NCI-H128 (cell line): ENCODE measurements at regions not wholly inside any gene's neighbourhood (a gene's known extent, or its start where the extent isn't known, plus 50 kb on each side); places are given as distances from the start of the nearest gene placed in this dataset.

Experiments used
- DNase-seq: peaks from one replicate; lab custom pipeline; 2025; ENCODE audit not compliant: unreplicated experiment; lab: John Stamatoyannopoulos, UW

DNA sequence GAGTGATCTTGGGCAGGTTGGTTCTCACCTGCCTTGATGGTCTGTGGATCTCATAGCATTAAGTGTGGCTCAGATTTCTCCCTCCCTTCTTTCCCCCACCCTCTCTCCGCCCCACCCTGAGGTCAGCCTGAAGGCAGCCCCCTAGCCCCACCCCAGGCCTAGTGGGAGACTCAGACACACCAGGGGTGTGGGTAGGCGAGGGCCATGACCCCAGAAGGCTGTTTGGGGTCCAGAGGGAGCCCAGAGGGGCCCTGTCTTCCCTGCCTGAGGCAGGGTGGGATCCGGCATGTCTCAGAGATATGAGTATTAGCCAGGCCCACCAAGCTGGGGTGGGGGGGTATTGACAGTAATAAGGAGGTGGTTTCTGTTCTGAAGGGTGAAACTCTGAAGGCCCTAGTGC lies 160.5 kb downstream of the GLI2 start:
- DNase-seq, result no peak

DNA sequence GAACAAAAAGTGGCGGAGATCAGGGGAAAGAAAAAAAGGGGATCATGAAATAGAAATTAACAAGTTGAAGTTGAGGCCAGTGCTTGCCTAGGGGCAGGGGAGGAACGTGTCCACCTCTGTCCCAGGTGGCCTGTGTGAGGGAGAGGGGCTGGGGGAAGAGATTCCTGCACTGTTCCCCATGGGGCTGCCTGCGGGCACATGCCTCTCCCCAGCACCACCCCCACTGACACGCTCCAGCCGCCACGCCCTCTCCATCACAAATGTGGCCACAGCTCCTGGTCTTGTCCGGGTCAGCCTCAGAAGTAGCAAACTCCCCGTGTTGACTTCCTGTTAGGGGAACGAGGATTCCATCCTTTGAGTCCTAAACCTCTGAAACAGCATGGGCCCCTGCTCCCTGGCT lies 161.2 kb downstream of the GLI2 start:
- DNase-seq, result no peak

DNA sequence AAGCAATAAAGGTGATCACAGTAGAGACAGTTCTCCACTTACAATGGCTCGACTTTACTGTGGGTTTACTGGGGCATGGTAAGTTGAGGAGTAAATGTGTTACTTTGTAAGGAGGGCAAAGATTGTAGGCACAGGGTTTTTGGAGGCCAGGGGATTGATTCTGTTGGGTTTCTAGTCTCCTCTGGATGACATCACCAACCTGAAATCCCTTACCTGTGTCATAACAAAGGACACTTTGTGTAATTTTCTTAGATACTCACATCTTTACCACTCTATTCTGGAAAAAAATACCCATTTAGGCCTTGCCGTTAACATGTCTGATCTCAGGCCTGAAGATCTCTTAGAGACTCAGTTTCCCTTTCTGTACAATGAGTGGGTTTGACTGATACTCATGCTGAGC lies 161.7 kb downstream of the GLI2 start:
- no peak for DNase-seq

DNA sequence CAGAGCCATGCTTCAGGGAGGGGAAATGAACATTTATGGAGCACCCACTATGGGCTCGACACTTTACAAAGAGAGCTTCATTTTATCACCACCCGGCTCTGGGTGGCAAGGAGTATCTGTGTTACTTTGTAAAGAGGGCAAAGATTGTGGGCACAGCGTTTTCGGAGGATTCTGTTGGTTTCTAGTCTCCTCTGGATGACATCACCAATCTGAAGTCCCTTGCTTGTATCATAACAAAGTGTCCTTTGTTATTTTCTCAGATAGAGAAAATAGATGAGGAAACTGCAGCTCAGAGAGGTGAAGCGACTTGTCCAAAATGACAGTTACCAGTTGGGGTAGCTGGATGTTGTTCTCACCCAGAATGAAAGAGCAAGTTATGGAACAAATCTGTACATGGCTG lies 162.8 kb downstream of the GLI2 start:
- DNase-seq, result no peak

DNA sequence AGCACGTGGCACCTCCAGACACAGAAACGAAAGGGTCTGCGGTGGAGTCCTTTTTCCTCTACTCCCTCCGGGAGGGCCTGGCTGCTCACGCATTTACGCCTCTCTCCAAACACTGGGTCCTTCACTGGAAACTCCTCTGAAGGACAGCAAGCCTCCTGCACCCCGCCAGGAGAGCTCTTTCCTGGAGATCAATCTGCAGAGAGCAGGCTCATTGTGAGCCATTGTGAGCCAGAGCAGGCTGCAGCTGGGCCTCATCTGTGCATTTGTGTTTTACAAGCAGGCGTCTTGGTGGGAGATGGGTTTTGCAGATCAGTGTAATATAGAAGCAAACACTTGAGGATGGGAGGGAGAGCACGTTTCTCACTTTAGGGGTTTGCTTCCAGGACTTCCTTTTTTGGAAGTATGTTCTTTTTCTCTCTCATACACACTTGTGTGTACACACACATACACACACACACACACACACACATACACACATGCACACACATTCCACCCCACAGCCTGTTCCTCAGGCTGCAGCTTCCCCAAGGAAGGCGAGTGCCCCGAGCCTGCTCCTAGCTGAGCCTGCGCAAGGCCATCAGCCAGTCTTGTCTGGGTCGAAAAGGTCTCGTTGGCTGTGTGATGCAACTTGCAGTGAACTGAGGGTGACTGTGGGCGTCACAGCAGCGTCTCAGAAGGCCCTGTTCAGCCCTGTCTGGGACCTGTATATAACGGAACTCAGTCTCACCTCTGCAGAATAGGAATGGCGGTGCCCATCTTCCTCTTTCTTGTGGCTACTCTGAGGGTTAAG lies 163.5 kb downstream of the GLI2 start:
- DNase-seq, result no peak

DNA sequence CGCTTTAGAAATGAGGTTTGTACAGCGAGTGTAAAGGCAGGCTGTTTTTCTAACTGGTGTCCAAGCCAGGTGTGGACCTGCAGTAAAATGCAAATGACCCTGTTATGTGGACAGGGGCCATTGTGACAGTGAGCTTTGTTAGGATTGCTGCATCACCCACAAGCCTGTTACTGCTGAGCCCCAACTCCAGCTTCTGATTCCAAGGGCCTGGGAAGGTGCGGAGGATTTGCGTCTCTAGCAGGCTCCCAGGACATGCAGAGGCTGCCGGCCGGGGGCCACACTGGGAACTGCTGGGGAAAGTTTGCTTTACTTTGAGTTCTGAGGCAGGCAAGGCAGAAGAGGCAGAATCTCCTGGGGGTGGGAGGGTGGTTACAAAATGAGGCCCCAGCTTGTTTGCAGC lies 164.1 kb downstream of the GLI2 start:
- DNase-seq, result no peak

DNA sequence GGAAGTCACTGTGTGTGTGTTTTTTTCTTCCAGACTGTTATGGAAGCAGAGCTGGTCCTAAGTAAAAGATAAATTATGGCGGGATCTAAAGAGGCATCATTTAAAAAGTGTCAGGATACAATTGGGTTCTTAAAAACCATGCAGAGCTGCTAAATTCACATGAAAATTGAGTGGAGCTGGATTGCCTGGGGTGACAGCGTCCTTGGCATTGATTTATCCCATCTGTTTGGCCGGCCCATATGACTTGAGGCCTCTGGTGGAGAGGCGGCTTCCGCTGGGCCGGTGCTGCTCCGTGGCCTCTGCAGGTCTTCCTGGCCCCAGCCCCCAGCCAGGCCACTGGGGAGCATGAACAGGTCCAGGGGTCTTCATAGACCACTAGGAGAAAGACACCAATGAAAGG lies 165.5 kb downstream of the GLI2 start:
- no peak for DNase-seq

DNA sequence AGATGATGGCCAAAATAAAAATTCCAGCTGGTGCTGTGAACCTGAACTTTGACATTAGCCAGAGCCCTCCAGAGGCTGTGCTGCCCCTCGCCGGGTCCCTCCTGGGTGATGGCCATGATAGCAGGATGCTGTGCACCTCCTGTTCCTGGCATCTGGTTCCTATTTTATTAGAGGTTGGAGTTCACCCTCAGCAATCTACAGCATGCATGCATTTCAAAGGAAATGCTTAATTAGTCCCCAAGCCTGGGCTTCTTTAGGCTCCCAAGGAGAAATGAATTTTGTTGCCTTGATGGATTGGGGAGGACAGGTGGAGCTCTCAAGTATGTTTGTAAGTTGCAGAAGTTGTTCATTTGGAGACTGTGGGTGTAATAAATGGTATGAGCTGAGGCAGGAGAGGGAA lies 166.9 kb downstream of the GLI2 start:
- DNase-seq, result no peak

DNA sequence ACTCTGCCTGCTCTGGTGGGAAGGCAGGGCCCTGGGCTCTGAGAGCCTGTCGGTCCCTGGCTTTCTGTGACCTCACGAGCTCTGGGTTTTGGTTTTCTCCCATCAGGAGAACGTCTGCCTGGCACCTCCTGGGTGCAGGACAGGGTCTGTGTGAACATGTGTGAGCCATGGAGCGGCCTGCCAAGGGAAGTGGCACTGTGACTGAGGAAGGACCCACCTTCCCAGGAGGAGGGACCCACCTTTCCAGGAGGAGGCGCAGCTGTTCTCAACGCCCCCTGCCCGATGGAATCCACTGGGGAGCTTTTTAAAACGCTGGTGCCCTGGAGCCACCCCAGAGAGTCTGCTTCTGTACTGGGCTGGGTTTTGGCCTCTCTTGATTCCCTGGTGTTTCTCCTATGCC lies 168.7 kb downstream of the GLI2 start:
- no peak for DNase-seq

DNA sequence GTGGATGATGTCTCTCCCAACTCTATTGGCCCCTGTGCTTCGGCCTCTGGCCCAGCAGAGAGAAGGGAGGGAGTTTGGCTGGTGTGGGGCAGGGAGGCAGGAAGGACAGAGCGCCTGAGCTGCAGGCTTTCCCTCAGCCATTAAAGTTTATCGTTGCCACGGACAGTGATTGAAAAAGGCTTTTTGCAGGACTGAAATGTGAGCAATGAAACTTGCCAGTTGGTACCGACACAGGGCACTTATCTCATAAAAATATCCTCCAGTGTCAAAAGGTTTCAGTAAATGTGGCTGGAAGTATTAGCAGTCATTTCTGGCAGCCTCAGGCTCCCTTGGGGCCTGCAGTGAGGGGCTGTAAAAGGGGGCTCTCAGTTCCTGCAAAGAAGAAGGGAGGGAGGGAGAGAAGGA lies 169.2 kb downstream of the GLI2 start:
- no peak for DNase-seq

DNA sequence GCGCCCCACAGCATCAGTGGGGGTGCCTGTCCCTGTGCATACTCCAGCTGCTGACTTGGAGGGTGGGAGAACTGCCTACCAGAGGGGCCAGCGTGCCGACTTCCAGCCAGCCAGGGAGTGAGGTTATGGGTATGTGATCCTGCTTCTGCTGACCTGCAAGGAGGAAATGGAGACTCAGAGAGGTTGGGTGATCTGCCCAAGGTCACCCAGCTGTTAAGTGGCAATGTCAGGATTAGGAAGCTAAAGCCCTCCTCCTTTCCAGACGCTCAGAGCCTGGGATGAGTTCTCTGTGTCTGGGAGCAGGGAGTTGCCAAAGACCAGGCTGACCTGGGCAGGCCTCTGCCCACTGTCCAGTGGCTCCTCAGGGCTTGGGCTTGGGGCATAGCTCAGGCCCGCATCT lies 169.6 kb downstream of the GLI2 start:
- no peak for DNase-seq

DNA sequence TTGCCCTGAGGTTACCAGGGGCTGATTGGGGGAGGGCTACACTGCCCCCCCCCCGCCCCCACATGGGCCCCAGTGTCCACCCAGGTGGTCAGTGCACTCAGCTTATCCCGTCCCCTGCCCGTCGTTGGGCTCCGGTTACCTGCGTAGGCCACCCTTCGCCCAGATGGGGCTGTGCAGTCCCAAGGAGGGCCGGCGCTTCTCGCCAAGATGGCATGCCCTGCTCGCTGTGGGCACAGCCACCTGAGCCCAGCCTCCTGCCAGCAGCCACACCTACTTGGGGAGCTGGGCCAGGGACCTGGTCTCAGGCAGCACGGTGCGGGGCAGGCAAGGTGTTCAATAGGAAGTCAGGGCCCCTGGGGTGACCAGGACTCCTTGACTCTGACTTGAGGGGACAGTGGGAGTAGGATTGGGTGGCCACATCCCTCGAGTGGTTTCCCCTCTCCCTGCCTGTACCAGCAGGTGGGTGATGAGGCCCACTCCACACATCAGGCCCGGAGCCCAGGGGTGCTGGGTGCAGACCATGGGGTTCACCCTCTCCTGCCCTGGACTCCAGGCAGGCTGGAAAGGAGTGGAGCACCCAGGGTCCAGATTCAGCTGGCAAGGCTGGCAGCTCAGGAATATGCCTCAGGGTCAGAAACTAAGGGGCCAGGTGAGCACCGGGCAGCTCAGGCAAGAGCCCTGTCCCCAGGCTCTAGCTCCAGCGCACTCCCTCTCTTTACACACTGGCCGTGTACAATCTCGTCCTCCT lies 170.3 kb downstream of the GLI2 start:
- no peak for DNase-seq

DNA sequence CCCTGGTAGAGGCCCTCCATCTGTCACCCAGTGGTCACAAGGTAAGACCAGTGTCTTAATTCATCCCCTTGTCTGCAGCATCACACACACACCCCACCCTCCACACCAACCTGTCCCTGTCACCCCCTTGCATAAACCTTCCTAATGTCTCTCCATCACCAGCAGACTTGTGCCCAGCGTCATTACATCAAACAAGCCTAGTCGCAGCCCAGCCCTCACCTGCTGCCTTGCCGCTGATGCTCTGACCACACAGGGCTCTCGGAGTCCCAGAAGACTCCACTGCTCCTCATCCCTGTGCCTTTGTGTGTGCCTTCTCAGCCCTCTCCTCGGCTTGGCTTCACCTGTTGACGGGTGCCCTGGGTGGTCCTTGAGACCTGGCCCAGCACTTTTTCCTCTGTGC lies 171.2 kb downstream of the GLI2 start:
- DNase-seq, result no peak

DNA sequence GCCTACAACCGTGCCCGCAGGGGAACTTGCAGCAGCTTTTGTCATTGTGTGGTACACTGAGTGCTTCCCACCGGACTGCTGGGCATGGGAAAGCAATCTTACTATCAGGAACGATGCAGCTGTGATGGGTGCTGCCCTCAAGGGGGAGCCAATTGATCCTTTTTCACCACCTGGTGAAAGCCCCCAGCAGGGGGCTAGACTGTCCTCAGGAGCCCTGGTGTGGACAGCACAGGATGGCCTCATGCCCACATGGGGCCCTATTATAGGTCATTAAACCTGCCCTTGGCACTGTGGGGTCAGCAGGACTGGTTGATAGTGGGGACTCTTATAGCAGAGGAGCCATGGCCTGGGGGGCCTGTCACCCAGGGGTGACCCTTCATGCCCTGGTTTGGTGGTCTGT lies 172.2 kb downstream of the GLI2 start:
- no peak for DNase-seq

DNA sequence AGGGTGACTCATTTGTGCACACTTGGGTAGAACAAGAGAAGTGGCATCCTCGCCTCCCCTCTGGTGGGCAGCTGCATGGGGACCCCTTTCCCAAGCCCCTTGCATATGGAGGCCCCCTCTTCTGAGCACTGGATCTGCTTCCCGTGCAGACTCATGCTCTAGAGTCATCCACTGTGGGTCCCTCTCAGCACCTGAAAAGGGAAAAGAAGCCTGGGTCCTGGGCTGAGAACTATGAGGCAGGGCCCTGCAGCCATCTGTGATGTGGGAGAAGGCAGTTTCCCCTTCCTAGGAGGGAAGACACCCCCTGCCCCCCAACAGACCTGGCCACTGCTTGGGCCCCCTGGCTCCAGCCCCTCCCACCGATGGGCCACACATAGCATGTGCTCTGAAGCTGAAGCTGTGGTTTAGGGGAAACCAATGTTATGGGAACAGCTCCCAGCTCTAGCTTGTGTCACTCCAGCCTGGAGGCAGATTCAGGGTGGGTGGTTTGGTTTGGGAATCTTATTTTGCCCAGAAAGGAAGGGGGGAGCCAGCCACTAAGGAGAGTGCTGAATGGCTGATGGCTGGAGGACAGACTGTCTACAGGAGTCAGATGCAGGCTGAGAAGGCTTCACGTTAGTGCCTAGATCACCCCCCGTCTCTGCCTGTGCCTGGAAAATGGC lies 172.8 kb downstream of the GLI2 start:
- no peak for DNase-seq

DNA sequence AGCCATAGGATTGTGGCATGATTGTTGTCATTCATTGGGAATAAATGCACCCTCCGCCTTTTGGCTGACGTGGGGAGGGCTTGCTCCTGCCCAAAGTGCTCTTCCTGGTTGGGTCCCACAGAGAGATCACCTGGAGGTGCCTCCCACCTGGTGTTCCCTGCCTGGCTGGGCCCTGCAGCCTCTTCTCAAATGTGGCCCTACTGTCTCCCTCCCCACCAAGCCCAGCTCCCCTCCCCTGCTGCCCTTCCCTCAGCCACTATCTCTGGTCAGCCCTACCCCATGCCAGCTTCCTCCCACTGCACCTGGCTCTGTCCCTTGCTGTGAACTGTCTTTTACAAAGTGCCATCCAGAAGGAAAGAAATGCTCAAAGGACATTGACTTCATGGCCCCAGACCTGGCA lies 173.4 kb downstream of the GLI2 start:
- DNase-seq, result no peak

DNA sequence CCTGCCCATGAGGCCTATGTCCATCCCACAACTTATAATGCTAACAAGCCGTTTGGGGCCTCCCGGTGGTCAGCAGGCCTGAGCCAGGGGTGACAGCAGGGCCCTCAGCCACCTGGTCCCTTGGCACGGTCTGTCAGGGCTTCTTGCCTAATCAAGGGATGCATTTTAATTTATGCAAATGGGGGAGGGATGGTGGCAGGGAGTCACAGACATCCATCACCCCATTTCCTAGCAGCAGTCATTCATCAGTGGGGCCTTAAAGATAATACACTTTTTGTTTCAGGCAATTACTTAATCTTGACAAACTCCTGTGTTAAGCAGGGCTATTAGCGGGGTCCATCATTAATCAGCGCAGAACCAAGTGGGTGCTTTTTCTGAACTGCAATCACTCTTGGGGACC lies 174.5 kb downstream of the GLI2 start:
- no peak for DNase-seq

DNA sequence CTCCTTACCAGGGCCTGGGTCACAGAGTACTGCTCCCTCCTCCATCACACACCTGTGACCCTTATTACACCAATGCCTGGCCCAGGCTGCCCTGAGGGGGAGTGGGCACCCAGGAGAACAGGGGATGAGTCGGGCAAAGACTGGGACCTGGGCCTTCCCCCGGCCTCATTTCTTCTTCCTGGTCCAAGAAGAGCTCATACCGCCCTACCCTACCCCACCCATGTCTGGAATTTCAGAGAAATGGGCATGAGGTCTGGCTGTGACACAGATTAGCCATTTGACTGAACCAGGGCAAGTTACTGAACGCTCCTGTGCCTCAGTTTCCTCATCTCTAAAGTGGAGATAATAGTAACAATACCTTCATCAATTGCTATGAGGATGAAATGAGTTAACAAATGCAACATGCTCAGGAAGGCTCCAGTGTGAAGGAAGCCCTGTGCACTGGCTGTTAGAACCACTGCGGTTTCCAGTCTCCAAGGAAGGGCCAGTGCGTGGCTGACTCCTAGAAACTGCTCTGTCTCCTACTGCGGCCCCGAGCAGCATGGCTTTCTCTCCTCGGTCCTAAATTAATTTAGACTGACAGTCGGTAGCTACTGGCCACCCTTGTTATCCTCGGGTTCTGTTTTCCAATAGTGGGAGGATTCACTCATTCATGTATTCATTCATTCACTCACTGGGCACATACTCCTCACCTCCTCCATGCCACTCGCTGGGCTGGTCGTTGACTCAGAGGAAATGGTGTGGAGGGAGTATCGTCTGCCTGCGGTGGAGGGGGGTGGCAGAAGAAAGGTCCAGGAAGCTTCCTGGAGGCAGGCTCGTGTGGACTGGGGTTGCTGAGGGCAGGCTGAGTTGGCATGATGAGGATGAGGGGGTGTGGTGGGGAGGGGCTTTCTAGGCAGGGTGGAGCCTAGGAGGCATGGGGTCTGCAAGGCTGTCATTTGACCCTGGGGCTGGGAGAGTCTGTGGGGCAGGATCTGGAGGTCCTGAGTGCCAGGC lies 175.6 kb downstream of the GLI2 start:
- DNase-seq, result no peak

DNA sequence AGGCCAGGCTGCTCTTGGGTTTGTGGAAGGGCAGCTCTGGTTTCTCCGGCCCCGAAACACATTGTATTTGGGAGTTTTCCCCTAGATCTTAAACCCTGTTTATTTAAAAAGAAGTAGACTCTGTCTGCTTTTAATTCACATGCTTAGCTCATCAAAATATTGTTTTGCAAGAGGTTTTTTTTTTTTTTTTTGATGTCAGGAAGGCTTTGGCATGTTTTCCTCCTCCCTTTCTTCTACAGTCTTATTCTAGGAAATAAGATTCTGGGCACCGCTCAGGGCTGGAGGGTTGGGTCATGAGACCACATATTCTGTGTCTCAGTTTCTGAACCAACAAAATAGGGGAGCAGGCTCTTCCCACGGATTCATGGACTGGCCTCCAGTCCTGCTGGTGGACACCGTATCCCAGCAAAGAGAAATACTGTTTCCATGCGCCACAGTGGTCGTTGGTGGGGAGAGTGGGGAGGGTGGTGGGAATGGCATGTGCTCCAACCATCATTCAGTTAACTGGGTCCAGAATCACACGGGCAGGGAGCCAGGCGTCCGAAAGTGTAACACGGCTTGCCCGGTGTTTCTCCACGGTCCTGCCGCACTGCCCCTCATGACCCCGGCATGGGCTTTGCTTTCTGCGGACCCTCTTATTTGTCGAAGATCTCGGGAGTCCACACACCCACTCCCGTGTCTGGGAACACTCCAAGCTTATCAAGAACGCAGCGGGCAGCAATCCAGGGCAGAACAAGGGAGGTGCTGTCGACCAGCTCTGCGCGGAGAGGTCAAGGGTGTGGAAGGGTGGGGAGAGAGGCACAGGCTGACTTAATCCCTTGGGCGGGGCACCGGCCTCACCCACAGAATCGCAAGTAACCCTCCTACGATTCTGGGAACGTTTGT lies 176.7 kb downstream of the GLI2 start:
- no peak for DNase-seq
